IMR-90 (cell line): ENCODE measurements at regions not wholly inside any gene's neighbourhood (a gene's known extent, or its start where the extent isn't known, plus 50 kb on each side); places are given as distances from the start of the nearest gene placed in this dataset.

Experiments used
- BHLHE40 ChIP-seq: fragments of 150-350 bp; IDR thresholded peaks from 2 replicates; pipeline ENCODE4 v1.6.1; 2016; ENCODE audit warnings: mild to moderate bottlenecking, low read depth, low read length
- CEBPB ChIP-seq: IDR thresholded peaks from 2 replicates; pipeline ENCODE4 v1.6.1; 2012; ENCODE audit warnings: low read depth, low read length, improper control_type of control experiment
- FOS ChIP-seq: fragments of 150-350 bp; IDR thresholded peaks from 2 replicates; pipeline ENCODE4 v1.6.1; 2016; ENCODE audit warnings: low read depth, low read length
- MAFK ChIP-seq: IDR thresholded peaks from 2 replicates; pipeline ENCODE4 v1.6.1; 2012; ENCODE audit warnings: low read depth, low read length, improper control_type of control experiment
- MAZ ChIP-seq: IDR thresholded peaks from 2 replicates; pipeline ENCODE4 v1.6.1; 2012; ENCODE audit warnings: low read depth, mild to moderate bottlenecking, low read length, improper control_type of control experiment, moderate library complexity, borderline replicate concordance
- MXI1 ChIP-seq: IDR thresholded peaks from 2 replicates; pipeline ENCODE4 v1.6.1; 2012; ENCODE audit warnings: low read depth, mild to moderate bottlenecking, low read length, moderate library complexity, borderline replicate concordance
- NFE2L2 ChIP-seq: fragments of 150-350 bp; IDR thresholded peaks from 2 replicates; pipeline ENCODE4 v1.6.1; 2016; ENCODE audit warnings: low read depth, mild to moderate bottlenecking, low read length
- POLR2A ChIP-seq: IDR thresholded peaks from 2 replicates; pipeline ENCODE4 v1.6.1; 2012; ENCODE audit warnings: mild to moderate bottlenecking, low read depth, low read length
- RAD21 ChIP-seq: IDR thresholded peaks from 2 replicates; pipeline ENCODE4 v1.6.1; 2012; ENCODE audit warnings: low read length, improper control_type of control experiment
- RCOR1 ChIP-seq: IDR thresholded peaks from 2 replicates; pipeline ENCODE4 v1.6.1; 2012; ENCODE audit warnings: mild to moderate bottlenecking, low read length, improper control_type of control experiment; ENCODE audit not compliant: insufficient replicate concordance
- RFX5 ChIP-seq: IDR thresholded peaks from 2 replicates; pipeline ENCODE4 v1.8.0; 2012; ENCODE audit warnings: low read depth, mild to moderate bottlenecking, low read length, moderate library complexity
- SMC3 ChIP-seq: fragments of 150-350 bp; IDR thresholded peaks from 2 replicates; pipeline ENCODE4 v1.6.1; 2016; ENCODE audit warnings: low read depth, mild to moderate bottlenecking, antibody characterized with exemption, low read length, moderate library complexity
- TF ChIP-seq, protein P1 (sequence below): conservative IDR thresholded peaks from 2 replicates; pipeline ENCODE4 v1.5.1; 2012; ENCODE audit warnings: mild to moderate bottlenecking, low read depth, low read length, improper control_type of control experiment
- TF ChIP-seq, protein P2 (sequence below): fragments of 150-350 bp; IDR thresholded peaks from 2 replicates; pipeline ENCODE4 v1.6.1; 2016; ENCODE audit warnings: low read depth, mild to moderate bottlenecking, low read length, moderate library complexity, borderline replicate concordance

DNA sequence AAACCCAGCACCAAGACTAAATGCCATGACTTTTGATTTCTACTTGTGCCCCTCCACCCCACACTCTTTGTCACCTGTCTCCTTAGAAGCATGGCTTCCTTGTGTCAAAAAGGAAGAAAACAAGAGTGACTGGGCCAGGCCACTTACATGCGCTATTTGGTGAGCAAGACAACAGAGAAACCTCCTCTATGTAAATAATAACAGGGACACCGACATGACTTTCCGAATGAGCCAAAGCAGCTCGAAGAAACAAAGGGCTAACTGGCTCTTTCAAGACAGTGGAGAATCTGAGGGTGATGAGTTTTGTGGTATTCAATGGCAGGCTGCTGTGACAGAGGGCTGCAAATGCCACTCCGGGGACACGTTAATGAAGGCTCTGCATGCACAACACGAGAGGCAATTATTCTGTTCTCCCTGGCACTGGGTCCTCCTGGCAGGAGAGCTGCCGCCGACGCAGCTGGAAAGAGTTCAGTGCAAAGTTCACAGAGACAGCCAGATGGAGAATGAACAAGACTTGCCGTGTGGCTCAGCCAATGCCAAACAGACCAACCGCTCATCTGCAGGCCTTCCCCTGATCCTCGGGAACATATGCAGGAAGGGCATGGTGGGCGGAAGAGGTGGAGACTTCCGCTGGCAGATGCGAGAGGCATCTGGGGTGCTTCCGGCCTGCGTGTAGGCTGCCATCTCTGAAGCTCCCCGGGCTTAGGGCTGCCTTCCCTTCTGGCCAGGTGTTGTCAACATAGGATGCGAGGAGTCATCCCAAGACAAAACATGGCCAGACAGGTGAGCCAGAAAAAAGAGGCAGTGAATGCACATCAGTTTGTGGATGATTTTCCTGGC is 59.1 kb upstream of the SMNDC1 start:
- TF ChIP-seq NFE2L2 (no peak), MAFK (no peak), RAD21 (no peak), BHLHE40 (no peak), SMC3 (no peak), POLR2A (no peak), RCOR1 (no peak), MXI1 (no peak), CEBPB (no peak), RFX5 (no peak), FOS (no peak), MAZ (no peak)
- TF ChIP-seq, protein P1, sequence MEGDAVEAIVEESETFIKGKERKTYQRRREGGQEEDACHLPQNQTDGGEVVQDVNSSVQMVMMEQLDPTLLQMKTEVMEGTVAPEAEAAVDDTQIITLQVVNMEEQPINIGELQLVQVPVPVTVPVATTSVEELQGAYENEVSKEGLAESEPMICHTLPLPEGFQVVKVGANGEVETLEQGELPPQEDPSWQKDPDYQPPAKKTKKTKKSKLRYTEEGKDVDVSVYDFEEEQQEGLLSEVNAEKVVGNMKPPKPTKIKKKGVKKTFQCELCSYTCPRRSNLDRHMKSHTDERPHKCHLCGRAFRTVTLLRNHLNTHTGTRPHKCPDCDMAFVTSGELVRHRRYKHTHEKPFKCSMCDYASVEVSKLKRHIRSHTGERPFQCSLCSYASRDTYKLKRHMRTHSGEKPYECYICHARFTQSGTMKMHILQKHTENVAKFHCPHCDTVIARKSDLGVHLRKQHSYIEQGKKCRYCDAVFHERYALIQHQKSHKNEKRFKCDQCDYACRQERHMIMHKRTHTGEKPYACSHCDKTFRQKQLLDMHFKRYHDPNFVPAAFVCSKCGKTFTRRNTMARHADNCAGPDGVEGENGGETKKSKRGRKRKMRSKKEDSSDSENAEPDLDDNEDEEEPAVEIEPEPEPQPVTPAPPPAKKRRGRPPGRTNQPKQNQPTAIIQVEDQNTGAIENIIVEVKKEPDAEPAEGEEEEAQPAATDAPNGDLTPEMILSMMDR = no peak
- TF ChIP-seq, protein P2, sequence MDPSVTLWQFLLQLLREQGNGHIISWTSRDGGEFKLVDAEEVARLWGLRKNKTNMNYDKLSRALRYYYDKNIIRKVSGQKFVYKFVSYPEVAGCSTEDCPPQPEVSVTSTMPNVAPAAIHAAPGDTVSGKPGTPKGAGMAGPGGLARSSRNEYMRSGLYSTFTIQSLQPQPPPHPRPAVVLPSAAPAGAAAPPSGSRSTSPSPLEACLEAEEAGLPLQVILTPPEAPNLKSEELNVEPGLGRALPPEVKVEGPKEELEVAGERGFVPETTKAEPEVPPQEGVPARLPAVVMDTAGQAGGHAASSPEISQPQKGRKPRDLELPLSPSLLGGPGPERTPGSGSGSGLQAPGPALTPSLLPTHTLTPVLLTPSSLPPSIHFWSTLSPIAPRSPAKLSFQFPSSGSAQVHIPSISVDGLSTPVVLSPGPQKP = no peak
